ENCODE measurements at regions not wholly inside any gene's neighbourhood (a gene's known extent, or its start where the extent isn't known, plus 50 kb on each side); places are given as distances from the start of the nearest gene placed in this dataset.

DNA sequence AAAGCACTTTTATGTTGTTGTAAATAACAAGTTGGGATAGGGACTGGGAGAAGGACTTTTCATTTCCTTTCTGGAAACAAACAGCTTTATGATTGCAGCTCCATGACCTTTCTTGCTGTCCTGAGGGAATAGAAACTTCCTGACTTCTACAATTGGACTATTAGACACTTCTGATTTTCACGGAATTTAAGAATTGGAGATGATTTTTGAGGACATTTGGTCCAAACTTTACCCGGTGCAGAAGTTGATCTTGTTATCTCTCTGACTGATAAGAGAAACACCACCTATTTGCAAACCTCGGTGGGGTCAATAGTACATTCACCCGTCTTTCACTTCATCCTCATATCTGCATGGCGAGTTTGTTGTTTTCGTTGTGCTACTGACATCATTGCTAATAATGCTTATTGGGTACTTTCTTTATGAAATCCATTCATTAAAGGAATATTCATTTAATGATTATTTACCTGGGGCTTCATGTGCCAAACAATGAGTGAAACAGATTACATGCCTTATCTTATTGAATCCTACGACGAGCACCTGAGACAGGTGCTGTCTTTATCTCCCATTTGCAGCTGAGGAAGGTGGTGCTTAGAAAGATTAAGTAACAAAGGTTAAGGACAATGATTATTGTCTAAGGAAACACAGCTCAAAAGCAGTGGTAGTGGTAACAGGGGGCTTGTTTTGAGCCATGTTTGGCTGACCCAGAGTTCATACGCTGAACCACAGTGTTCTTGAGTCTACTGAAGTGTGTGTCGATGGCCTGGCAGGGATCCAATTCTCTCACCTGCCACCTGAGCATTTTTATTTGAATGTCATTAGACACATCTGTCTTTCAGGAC is 176.9 kb upstream of the FAM20A start:
- DNase-seq (peak in 1 of 3 donors; percentile 49), ATAC-seq (peak; percentile 12)
- no peak overlapping the region for H3K4me3 ChIP-seq

GRCh38 chr17:68777243-68777855 is 176.2 kb upstream of the FAM20A start:
- no peaks in the 10 kb centered on the region for H3K36me3 ChIP-seq (ENCODE audit: low read depth)
- intact Hi-C loops (cut with DNase I, micrococcal nuclease), result loop anchor here in 1 of 2 donors (10.0 kb wide), 1 partner anchor 467 kb away; no protein-coding TSS in a partner anchor
- peak in 1 of 3 donors; percentile 81 for DNase-seq
- peak; percentile 82 for ATAC-seq
- no peaks in the 10 kb centered on the region for H3K9me3 ChIP-seq
- peaks cover 8% of the 10 kb centered on the region for H3K4me1 ChIP-seq (ENCODE audit: low read depth)
- TF ChIP-seq, protein P1, sequence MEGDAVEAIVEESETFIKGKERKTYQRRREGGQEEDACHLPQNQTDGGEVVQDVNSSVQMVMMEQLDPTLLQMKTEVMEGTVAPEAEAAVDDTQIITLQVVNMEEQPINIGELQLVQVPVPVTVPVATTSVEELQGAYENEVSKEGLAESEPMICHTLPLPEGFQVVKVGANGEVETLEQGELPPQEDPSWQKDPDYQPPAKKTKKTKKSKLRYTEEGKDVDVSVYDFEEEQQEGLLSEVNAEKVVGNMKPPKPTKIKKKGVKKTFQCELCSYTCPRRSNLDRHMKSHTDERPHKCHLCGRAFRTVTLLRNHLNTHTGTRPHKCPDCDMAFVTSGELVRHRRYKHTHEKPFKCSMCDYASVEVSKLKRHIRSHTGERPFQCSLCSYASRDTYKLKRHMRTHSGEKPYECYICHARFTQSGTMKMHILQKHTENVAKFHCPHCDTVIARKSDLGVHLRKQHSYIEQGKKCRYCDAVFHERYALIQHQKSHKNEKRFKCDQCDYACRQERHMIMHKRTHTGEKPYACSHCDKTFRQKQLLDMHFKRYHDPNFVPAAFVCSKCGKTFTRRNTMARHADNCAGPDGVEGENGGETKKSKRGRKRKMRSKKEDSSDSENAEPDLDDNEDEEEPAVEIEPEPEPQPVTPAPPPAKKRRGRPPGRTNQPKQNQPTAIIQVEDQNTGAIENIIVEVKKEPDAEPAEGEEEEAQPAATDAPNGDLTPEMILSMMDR (IDR thresholded peaks at IDR 0.05), result peak; percentile 30
- no peak overlapping the region for H3K4me3 ChIP-seq

More for the DNA sequence above, 176.9 kb upstream of the FAM20A start:
- intact Hi-C loops (cut with DNase I, micrococcal nuclease), result loop anchor here in 1 of 2 donors (10.0 kb wide), 1 partner anchor 467 kb away; no protein-coding TSS in a partner anchor
- TF ChIP-seq, protein P1 (IDR thresholded peaks at IDR 0.05), result no peak
- Histone ChIP-seq H3K4me1 (ENCODE audit: low read depth) (peaks cover 8% of the 10 kb centered on the region), H3K36me3 (ENCODE audit: low read depth) (no peaks in the 10 kb centered on the region), H3K9me3 (no peaks in the 10 kb centered on the region)

DNA sequence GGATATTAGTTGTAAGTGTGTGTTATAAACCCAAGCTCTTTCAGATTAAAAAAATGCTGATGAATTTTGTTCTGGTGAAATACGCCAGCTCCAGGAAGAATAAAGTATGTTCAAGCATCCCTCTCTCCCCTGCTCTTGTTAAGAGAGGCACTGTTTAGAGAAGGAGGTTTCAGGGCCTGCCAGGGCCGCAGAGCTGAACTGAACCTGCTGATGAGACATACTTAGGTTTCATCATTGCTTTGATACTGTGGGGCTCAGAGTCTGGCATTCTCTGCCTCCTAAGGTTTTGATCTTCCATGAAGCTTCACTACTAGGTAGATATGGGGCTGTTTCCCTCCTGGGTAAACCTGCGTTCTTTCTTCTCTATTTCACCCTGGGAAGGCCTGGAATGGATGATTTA is 175.3 kb upstream of the FAM20A start:
- no peak for DNase-seq
- TF ChIP-seq, protein P1 (IDR thresholded peaks at IDR 0.05), result no peak
- H3K9me3 ChIP-seq, result no peaks in the 10 kb centered on the region
- no peak for ATAC-seq
- H3K4me1 ChIP-seq (ENCODE audit: low read depth), result peaks cover 8% of the 10 kb centered on the region
- no peak overlapping the region for H3K4me3 ChIP-seq
- H3K36me3 ChIP-seq (ENCODE audit: low read depth), result no peaks in the 10 kb centered on the region
- intact Hi-C loops (cut with DNase I, micrococcal nuclease), result loop anchor here in 1 of 2 donors (10.0 kb wide), 1 partner anchor 468 kb away; no protein-coding TSS in a partner anchor

GRCh38 chr17:68775969-68776368 is 174.8 kb upstream of the FAM20A start:
- TF ChIP-seq, protein P1 (IDR thresholded peaks at IDR 0.05), result no peak
- ATAC-seq (no peak), DNase-seq (no peak)
- H3K9me3 ChIP-seq, result no peaks in the 10 kb centered on the region
- no peaks in the 10 kb centered on the region for H3K36me3 ChIP-seq (ENCODE audit: low read depth)
- intact Hi-C loops (cut with DNase I, micrococcal nuclease), result loop anchor here (2.0 to 10.0 kb wide), 2 partner anchors 469 to 471 kb away; no protein-coding TSS in a partner anchor
- H3K4me1 ChIP-seq (ENCODE audit: low read depth), result peaks cover 8% of the 10 kb centered on the region
- no peak overlapping the region for H3K4me3 ChIP-seq

GRCh38 chr17:68775318-68775717 is 174.2 kb upstream of the FAM20A start:
- TF ChIP-seq, protein P1 (IDR thresholded peaks at IDR 0.05), result no peak
- intact Hi-C loops (cut with DNase I, micrococcal nuclease), result loop anchor here (2.0 to 10.0 kb wide), 2 partner anchors 469 to 471 kb away; no protein-coding TSS in a partner anchor

More at GRCh38 chr17:68775318-68775717, 174.2 kb upstream of the FAM20A start:
- Histone ChIP-seq H3K4me1 (ENCODE audit: low read depth) (peaks cover 8% of the 10 kb centered on the region), H3K4me3 (no peak overlapping the region), H3K9me3 (no peaks in the 10 kb centered on the region), H3K36me3 (ENCODE audit: low read depth) (no peaks in the 10 kb centered on the region)
- ATAC-seq (peak; percentile 19), DNase-seq (no peak)

Measured in mucosa of descending colon (tissue), 3 donors.